ENCODE measurements at regions not wholly inside any gene's neighbourhood (a gene's known extent, or its start where the extent isn't known, plus 50 kb on each side); places are given as distances from the start of the nearest gene placed in this dataset.

DNA sequence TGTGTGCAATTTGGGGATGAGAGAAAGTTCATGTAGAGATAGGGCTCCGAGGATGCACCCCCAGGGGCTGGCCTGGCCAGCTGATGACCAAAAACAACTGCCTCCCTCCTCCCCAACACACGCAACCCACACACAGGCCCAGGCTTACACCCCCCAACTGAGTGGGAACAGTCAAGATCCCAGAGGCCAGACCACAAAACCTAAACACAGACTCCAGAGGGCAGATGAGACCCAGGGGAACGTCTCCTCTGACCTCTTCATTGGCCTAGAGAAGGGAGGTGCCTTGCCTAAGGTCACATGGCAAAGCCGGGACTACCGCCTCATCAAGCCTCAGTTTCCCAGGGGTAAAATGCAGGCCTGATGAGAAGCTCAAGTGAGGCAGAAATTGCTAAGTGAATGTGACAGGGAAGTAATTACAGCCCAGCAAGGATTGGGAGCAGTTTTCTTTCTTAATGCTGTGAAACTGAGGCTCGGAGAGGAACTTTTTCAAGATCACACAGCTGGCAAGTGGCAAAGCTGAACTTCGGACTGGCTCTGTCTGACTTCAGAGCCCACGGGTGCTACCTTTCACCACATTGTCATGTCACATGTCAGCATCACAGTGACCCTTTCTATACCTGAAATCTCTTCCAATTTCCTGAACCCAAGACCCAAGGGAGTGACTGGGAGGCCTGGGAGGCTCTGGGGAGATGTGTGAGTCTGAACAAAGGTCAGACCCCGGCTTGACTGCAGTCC lies 69.9 kb upstream of the WNT11 start:
- H3K9me1 ChIP-seq (ENCODE audit: control insufficient read depth, extremely low read depth, insufficient read depth, low read length), result no peaks in the 10 kb centered on the region
- no peaks in the 10 kb centered on the region for H3K27me3 ChIP-seq (ENCODE audit: control insufficient read depth, extremely low read depth, insufficient read depth, low read length)
- H3K27ac ChIP-seq (ENCODE audit: control insufficient read depth, insufficient read depth, low read length), result no peak overlapping the region
- H2AFZ ChIP-seq (ENCODE audit: control insufficient read depth, low read length), result no peak overlapping the region
- no peak overlapping the region for H3K4me3 ChIP-seq (ENCODE audit: control insufficient read depth in 2 of 3, extremely low read depth in 1 of 3, insufficient read depth in 2 of 3, low read depth in 1 of 3, low read length in 3 of 3)
- no peaks in the 10 kb centered on the region for H3K9me3 ChIP-seq (ENCODE audit: control insufficient read depth, low read depth, low read length)
- DNase-seq (ENCODE audit: low read depth, low spot score), result no peak
- H3K4me2 ChIP-seq (ENCODE audit: control insufficient read depth, extremely low read depth, insufficient read depth, low read depth, low read length), result no peak overlapping the region
- TF ChIP-seq EZH2 (IDR thresholded peaks at IDR 0.05; ENCODE audit: low read length), result no peak
- TF ChIP-seq, protein P1, sequence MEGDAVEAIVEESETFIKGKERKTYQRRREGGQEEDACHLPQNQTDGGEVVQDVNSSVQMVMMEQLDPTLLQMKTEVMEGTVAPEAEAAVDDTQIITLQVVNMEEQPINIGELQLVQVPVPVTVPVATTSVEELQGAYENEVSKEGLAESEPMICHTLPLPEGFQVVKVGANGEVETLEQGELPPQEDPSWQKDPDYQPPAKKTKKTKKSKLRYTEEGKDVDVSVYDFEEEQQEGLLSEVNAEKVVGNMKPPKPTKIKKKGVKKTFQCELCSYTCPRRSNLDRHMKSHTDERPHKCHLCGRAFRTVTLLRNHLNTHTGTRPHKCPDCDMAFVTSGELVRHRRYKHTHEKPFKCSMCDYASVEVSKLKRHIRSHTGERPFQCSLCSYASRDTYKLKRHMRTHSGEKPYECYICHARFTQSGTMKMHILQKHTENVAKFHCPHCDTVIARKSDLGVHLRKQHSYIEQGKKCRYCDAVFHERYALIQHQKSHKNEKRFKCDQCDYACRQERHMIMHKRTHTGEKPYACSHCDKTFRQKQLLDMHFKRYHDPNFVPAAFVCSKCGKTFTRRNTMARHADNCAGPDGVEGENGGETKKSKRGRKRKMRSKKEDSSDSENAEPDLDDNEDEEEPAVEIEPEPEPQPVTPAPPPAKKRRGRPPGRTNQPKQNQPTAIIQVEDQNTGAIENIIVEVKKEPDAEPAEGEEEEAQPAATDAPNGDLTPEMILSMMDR (optimal IDR thresholded peaks at IDR 0.05 in 1 of 3, IDR thresholded peaks at IDR 0.05 in 1 of 3, conservative IDR thresholded peaks at IDR 0.05 in 1 of 3; ENCODE audit: extremely low read depth in 1 of 3, insufficient read depth in 2 of 3, low read length in 3 of 3), result no peak
- H3K4me1 ChIP-seq (ENCODE audit: control insufficient read depth, extremely low read depth, insufficient read depth, low read length), result no peaks in the 10 kb centered on the region
- FAIRE-seq, result no peak
- H4K20me1 ChIP-seq (ENCODE audit: control insufficient read depth, extremely low read depth, insufficient read depth, low read length), result peaks cover 3% of the 10 kb centered on the region
- no peaks in the 10 kb centered on the region for H3K36me3 ChIP-seq (ENCODE audit: control insufficient read depth in 2 of 2, extremely low read depth in 1 of 2, insufficient read depth in 2 of 2, low read length in 2 of 2)
- H3K79me2 ChIP-seq (ENCODE audit: control insufficient read depth, insufficient read depth, low read length), result no peaks in the 10 kb centered on the region
- no peak overlapping the region for H3K9ac ChIP-seq (ENCODE audit: control insufficient read depth, extremely low read depth, insufficient read depth, low read length)
- dilution Hi-C loops (cut with MboI; ENCODE audit: extremely low pct_ligation_motif_present, low sequenced_read_pairs), result no loop called here

DNA sequence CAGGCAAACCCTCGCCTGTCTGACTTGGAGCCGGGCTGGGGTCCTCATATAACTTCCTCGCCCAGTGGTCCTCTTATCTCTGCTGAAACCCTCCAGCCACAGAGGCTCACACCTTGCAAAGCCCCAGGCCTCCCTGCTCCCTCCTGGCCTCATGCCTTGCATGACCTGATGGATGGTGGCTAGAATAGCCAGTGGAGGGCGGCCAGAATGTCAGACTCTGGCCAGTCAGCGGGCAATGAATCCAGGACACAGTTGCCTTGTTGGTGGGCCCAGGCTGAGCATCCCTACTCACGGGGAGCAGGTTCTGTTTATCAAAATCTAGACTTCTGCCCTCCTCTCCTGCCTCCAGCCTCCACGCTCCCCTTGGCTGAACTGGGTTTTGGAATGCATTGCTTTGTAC lies 69.1 kb upstream of the WNT11 start:
- Histone ChIP-seq H4K20me1 (ENCODE audit: control insufficient read depth, extremely low read depth, insufficient read depth, low read length) (peaks cover 3% of the 10 kb centered on the region), H3K36me3 (ENCODE audit: control insufficient read depth in 2 of 2, extremely low read depth in 1 of 2, insufficient read depth in 2 of 2, low read length in 2 of 2) (no peaks in the 10 kb centered on the region), H3K4me1 (ENCODE audit: control insufficient read depth, extremely low read depth, insufficient read depth, low read length) (no peaks in the 10 kb centered on the region), H3K9me1 (ENCODE audit: control insufficient read depth, extremely low read depth, insufficient read depth, low read length) (no peaks in the 10 kb centered on the region), H2AFZ (ENCODE audit: control insufficient read depth, low read length) (no peak overlapping the region), H3K9ac (ENCODE audit: control insufficient read depth, extremely low read depth, insufficient read depth, low read length) (no peak overlapping the region), H3K9me3 (ENCODE audit: control insufficient read depth, low read depth, low read length) (no peaks in the 10 kb centered on the region), H3K27ac (ENCODE audit: control insufficient read depth, insufficient read depth, low read length) (no peak overlapping the region), H3K79me2 (ENCODE audit: control insufficient read depth, insufficient read depth, low read length) (no peaks in the 10 kb centered on the region), H3K4me3 (ENCODE audit: control insufficient read depth in 2 of 3, extremely low read depth in 1 of 3, insufficient read depth in 2 of 3, low read depth in 1 of 3, low read length in 3 of 3) (no peak overlapping the region), H3K4me2 (ENCODE audit: control insufficient read depth, extremely low read depth, insufficient read depth, low read depth, low read length) (no peak overlapping the region), H3K27me3 (ENCODE audit: control insufficient read depth, extremely low read depth, insufficient read depth, low read length) (no peaks in the 10 kb centered on the region)
- no peak for TF ChIP-seq EZH2 (IDR thresholded peaks at IDR 0.05; ENCODE audit: low read length)
- TF ChIP-seq, protein P1 (optimal IDR thresholded peaks at IDR 0.05 in 1 of 3, IDR thresholded peaks at IDR 0.05 in 1 of 3, conservative IDR thresholded peaks at IDR 0.05 in 1 of 3; ENCODE audit: extremely low read depth in 1 of 3, insufficient read depth in 2 of 3, low read length in 3 of 3), result no peak
- dilution Hi-C loops (cut with MboI; ENCODE audit: extremely low pct_ligation_motif_present, low sequenced_read_pairs), result no loop called here
- FAIRE-seq (no peak), DNase-seq (ENCODE audit: low read depth, low spot score) (no peak)
